HUES48 (cell line): ENCODE measurements at regions not wholly inside any gene's neighbourhood (a gene's known extent, or its start where the extent isn't known, plus 50 kb on each side); places are given as distances from the start of the nearest gene placed in this dataset.
"Not testable (repeated sequence)": the region's sequence is repeated elsewhere in the genome, so short reads cannot be mapped to it uniquely, and the experiment has no call there.

Experiments used
- H3K27ac ChIP-seq: one replicate; pipeline ENCODE4 v1.7.0; 2013; ENCODE audit warnings: low read depth, low read length, inconsistent platforms
- H3K27me3 ChIP-seq: 2 replicates; pipeline ENCODE4 v1.6.1; 2013; ENCODE audit warnings: mild to moderate bottlenecking, low read length; ENCODE audit not compliant: control insufficient read depth, insufficient read depth
- H3K36me3 ChIP-seq: 2 replicates; pipeline ENCODE4 v1.6.1; 2013; ENCODE audit warnings: low read length; ENCODE audit not compliant: control insufficient read depth, insufficient read depth
- H3K4me1 ChIP-seq: 2 replicates; pipeline ENCODE4 v1.6.1; 2013; ENCODE audit warnings: mild to moderate bottlenecking, low read length; ENCODE audit not compliant: control insufficient read depth, insufficient read depth
- H3K4me3 ChIP-seq: 2 replicates; pipeline ENCODE4 v1.5.1; 2013; ENCODE audit warnings: mild to moderate bottlenecking, low read depth, low read length
- H3K9ac ChIP-seq: 2 replicates; pipeline ENCODE4 v1.6.1; 2013; ENCODE audit warnings: mild to moderate bottlenecking, low read depth, low read length, moderate library complexity
- H3K9me3 ChIP-seq: 2 replicates; pipeline ENCODE4 v1.6.1; 2013; ENCODE audit warnings: low read length; ENCODE audit not compliant: control insufficient read depth, insufficient read depth

- Histone ChIP-seq H3K9me3 (no peaks in the 10 kb centered on the region), H3K27ac (no peak overlapping the region), H3K4me3 (no peak overlapping the region), H3K27me3 (no peaks in the 10 kb centered on the region), H3K9ac (no peak overlapping the region), H3K4me1 (no peaks in the 10 kb centered on the region), H3K36me3 (no peaks in the 10 kb centered on the region)
These were observed 609.9 kb upstream of the RBFOX1 start for GRCh38 chr16:6722786-6723185.

GRCh38 chr16:6714510-6714909 is 618.1 kb upstream of the RBFOX1 start:
- H3K27ac ChIP-seq, result no peak overlapping the region
- H3K4me1 ChIP-seq, result no peaks in the 10 kb centered on the region
- H3K4me3 ChIP-seq, result no peak overlapping the region
- H3K9ac ChIP-seq, result no peak overlapping the region
- no peaks in the 10 kb centered on the region for H3K27me3 ChIP-seq
- no peaks in the 10 kb centered on the region for H3K36me3 ChIP-seq
- no peaks in the 10 kb centered on the region for H3K9me3 ChIP-seq

GRCh38 chr16:6709736-6710135 is 622.9 kb upstream of the RBFOX1 start:
- Histone ChIP-seq H3K27me3 (no peaks in the 10 kb centered on the region), H3K27ac (no peak overlapping the region), H3K9ac (no peak overlapping the region), H3K36me3 (no peaks in the 10 kb centered on the region), H3K4me1 (no peaks in the 10 kb centered on the region), H3K4me3 (no peak overlapping the region), H3K9me3 (no peaks in the 10 kb centered on the region)

- no peak overlapping the region for H3K9ac ChIP-seq
- no peaks in the 10 kb centered on the region for H3K36me3 ChIP-seq
- H3K27ac ChIP-seq, result no peak overlapping the region
- H3K9me3 ChIP-seq, result no peaks in the 10 kb centered on the region
- no peak overlapping the region for H3K4me3 ChIP-seq
- no peaks in the 10 kb centered on the region for H3K27me3 ChIP-seq
- H3K4me1 ChIP-seq, result peaks cover 5% of the 10 kb centered on the region; the same call in 1 of the 2 replicates
These were observed 623.9 kb upstream of the RBFOX1 start for GRCh38 chr16:6708576-6709215.

GRCh38 chr16:6704306-6704930 is 628.2 kb upstream of the RBFOX1 start:
- H3K4me3 ChIP-seq, result no peak overlapping the region
- H3K4me1 ChIP-seq, result peaks cover 5% of the 10 kb centered on the region; the same call in 1 of the 2 replicates
- no peaks in the 10 kb centered on the region for H3K27me3 ChIP-seq
- no peak overlapping the region for H3K9ac ChIP-seq
- H3K9me3 ChIP-seq, result no peaks in the 10 kb centered on the region
- H3K27ac ChIP-seq, result no peak overlapping the region
- no peaks in the 10 kb centered on the region for H3K36me3 ChIP-seq

- no peak overlapping the region for H3K4me3 ChIP-seq
- no peaks in the 10 kb centered on the region for H3K36me3 ChIP-seq
- no peak overlapping the region for H3K27ac ChIP-seq
- H3K9me3 ChIP-seq, result no peaks in the 10 kb centered on the region
- peaks cover 5% of the 10 kb centered on the region; the same call in 1 of the 2 replicates for H3K4me1 ChIP-seq
- no peaks in the 10 kb centered on the region for H3K27me3 ChIP-seq
- H3K9ac ChIP-seq, result no peak overlapping the region
These were observed 631.5 kb upstream of the RBFOX1 start for GRCh38 chr16:6701096-6701495.

- Histone ChIP-seq H3K9ac (no peak overlapping the region), H3K36me3 (no peaks in the 10 kb centered on the region), H3K4me3 (no peak overlapping the region)
These were observed 634.1 kb upstream of the RBFOX1 start for GRCh38 chr16:6698548-6698947.

GRCh38 chr16:6695666-6696065 is 637.0 kb upstream of the RBFOX1 start:
- Histone ChIP-seq H3K36me3 (no peaks in the 10 kb centered on the region), H3K27ac (no peak overlapping the region), H3K4me1 (no peaks in the 10 kb centered on the region), H3K4me3 (no peak overlapping the region), H3K27me3 (no peaks in the 10 kb centered on the region), H3K9me3 (no peaks in the 10 kb centered on the region), H3K9ac (no peak overlapping the region)

More at GRCh38 chr16:6698548-6698947, 634.1 kb upstream of the RBFOX1 start:
- Histone ChIP-seq H3K4me1 (no peaks in the 10 kb centered on the region), H3K9me3 (no peaks in the 10 kb centered on the region), H3K27me3 (no peaks in the 10 kb centered on the region), H3K27ac (no peak overlapping the region)

- Histone ChIP-seq H3K27me3 (no peaks in the 10 kb centered on the region), H3K4me3 (no peak overlapping the region), H3K36me3 (no peaks in the 10 kb centered on the region), H3K9ac (no peak overlapping the region), H3K27ac (no peak overlapping the region), H3K4me1 (no peaks in the 10 kb centered on the region), H3K9me3 (no peaks in the 10 kb centered on the region)
These were observed 638.0 kb upstream of the RBFOX1 start for GRCh38 chr16:6694636-6695035.

GRCh38 chr16:6693418-6693817 is 639.2 kb upstream of the RBFOX1 start:
- not testable (repeated sequence) for H3K27me3 ChIP-seq, H3K4me3 ChIP-seq, H3K9me3 ChIP-seq, H3K4me1 ChIP-seq, H3K36me3 ChIP-seq, H3K27ac ChIP-seq, H3K9ac ChIP-seq

- H3K4me1 ChIP-seq, result no peaks in the 10 kb centered on the region
- no peaks in the 10 kb centered on the region for H3K9me3 ChIP-seq
- no peak overlapping the region for H3K27ac ChIP-seq
- H3K36me3 ChIP-seq, result no peaks in the 10 kb centered on the region
- H3K4me3 ChIP-seq, result no peak overlapping the region
- H3K9ac ChIP-seq, result no peak overlapping the region
- H3K27me3 ChIP-seq, result no peaks in the 10 kb centered on the region
These were observed 639.8 kb upstream of the RBFOX1 start for GRCh38 chr16:6692874-6693273.
